ENCODE measurements at regions not wholly inside any gene's neighbourhood (a gene's known extent, or its start where the extent isn't known, plus 50 kb on each side); places are given as distances from the start of the nearest gene placed in this dataset.

DNA sequence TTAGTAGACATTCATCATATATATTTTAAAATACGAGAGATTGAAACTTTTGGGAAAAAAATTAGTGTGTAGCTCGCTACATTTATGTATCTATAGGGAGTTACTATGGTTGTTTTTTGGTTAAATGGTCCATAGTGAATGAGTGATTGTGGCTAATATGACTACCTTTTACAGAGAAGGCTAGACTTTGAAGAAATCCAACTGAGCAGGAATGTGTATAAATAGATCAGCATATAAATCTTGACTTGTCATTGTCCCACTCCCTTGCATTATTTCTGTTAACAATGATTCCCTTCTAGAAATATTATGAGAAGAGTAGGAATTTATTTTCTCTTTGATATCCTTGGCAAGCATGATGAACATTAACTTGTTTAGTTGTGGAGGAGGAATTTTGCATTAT is 737.8 kb upstream of the MAP3K7 start:
- no peak for TF ChIP-seq ZNF274 (IDR thresholded peaks at IDR 0.05; ENCODE audit: low read depth, low read length)
- TF ChIP-seq SUZ12 (IDR thresholded peaks at IDR 0.05; ENCODE audit: extremely low read depth, insufficient read depth, insufficient read length): no peak
- no peak for TF ChIP-seq YY1 (IDR thresholded peaks at IDR 0.05; ENCODE audit: insufficient read depth, insufficient read length)
